Thyroid gland (tissue), 4 donors: ENCODE measurements at regions not wholly inside any gene's neighbourhood (a gene's known extent, or its start where the extent isn't known, plus 50 kb on each side); places are given as distances from the start of the nearest gene placed in this dataset.

Experiments used
- DNase-seq, 2 donors: peaks; one replicate each; pipeline ENCODE4 v3.0.0-alpha.2; 2019
- H3K27ac ChIP-seq, 3 donors: fragments of 200-600 bp; sonication (generic); 1 replicate in 2 of 3; 2 replicates in 1 of 3; pipeline ENCODE4 v1.5.1; 2016 to 2019; ENCODE audit warnings: mild to moderate bottlenecking in 1 of 3, moderate library complexity in 1 of 3
- H3K27me3 ChIP-seq: fragments of 200-600 bp; sonication (generic); one replicate; pipeline ENCODE4 v1.5.1; 2019
- H3K36me3 ChIP-seq, 2 donors: fragments of 200-600 bp; sonication (generic); one replicate each; pipeline ENCODE4 v1.5.1; 2016 to 2019
- H3K4me1 ChIP-seq, 2 donors: fragments of 200-600 bp; sonication (generic); one replicate each; pipeline ENCODE4 v1.5.1; 2017 to 2019
- H3K4me3 ChIP-seq, 3 donors: fragments of 200-600 bp; sonication (generic); replicated peaks in 1 of 3; 1 replicate in 2 of 3; 2 replicates in 1 of 3; pipeline ENCODE4 v1.5.1; 2016; ENCODE audit warnings: mild to moderate bottlenecking in 1 of 3
- H3K9me3 ChIP-seq: fragments of 200-600 bp; sonication (generic); one replicate; pipeline ENCODE4 v1.5.1; 2017
- CTCF ChIP-seq, 6 experiments: fragments of 200-600 bp in 3 of 6; fragments of 450-650 bp in 3 of 6; sonication (generic) in 3 of 6; IDR thresholded peaks; one replicate each; pipeline ENCODE4 v1.5.1; 2016 to 2019; ENCODE audit warnings: antibody characterized with exemption in 6 of 6, mild to moderate bottlenecking in 2 of 6, inconsistent platforms in 1 of 6, moderate library complexity in 1 of 6
- POLR2A ChIP-seq, 2 donors: fragments of 450-650 bp; IDR thresholded peaks; one replicate each; pipeline ENCODE4 v1.6.1; 2017; ENCODE audit warnings: antibody characterized with exemption in 2 of 2, mild to moderate bottlenecking in 2 of 2, moderate library complexity in 1 of 2
- WGBS, 2 donors: methylation state at CpG; one replicate each; pipeline ENCODE4 v1.1.5; 2017; 5-methylcytosine and 5-hydroxymethylcytosine counted together
- intact Hi-C: fragments of 100-400 bp; cut with DNase I; formaldehyde crosslinking; loops from one replicate; pipeline ENCODE4 v1.15.1; 2023

- no peaks in the 10 kb centered on the region for H3K4me1 ChIP-seq
- no peak for DNase-seq
- H3K27ac ChIP-seq = no peak overlapping the region
- H3K9me3 ChIP-seq = no peaks in the 10 kb centered on the region
- 81 to 85% methylated on average over 3 of the region's 3 CpGs for WGBS, 2 donors
- H3K4me3 ChIP-seq = no peak overlapping the region
- no peaks in the 10 kb centered on the region for H3K36me3 ChIP-seq
- H3K27me3 ChIP-seq = no peaks in the 10 kb centered on the region
- TF ChIP-seq CTCF (IDR thresholded peaks at IDR 0.05) (no peak), POLR2A (IDR thresholded peaks at IDR 0.05) (no peak)
- intact Hi-C loops = no loop called here
Measured at GRCh38 chr16:80199614-80200013, 341.2 kb upstream of the DYNLRB2 start.

GRCh38 chr16:80198311-80199299 lies 342.2 kb upstream of the DYNLRB2 start:
- no peak for DNase-seq
- 57 to 67% methylated on average over 7 of the region's 7 CpGs for WGBS, 2 donors
- H3K4me1 ChIP-seq = no peaks in the 10 kb centered on the region
- no peak for TF ChIP-seq POLR2A (IDR thresholded peaks at IDR 0.05)
- no peak for TF ChIP-seq CTCF (IDR thresholded peaks at IDR 0.05)
- H3K9me3 ChIP-seq = no peaks in the 10 kb centered on the region
- no peak overlapping the region for H3K27ac ChIP-seq
- no peaks in the 10 kb centered on the region for H3K36me3 ChIP-seq
- H3K4me3 ChIP-seq = no peak overlapping the region
- intact Hi-C loops = no loop called here
- H3K27me3 ChIP-seq = no peaks in the 10 kb centered on the region

GRCh38 chr16:80197741-80198201 lies 343.0 kb upstream of the DYNLRB2 start:
- H3K27ac ChIP-seq = no peak overlapping the region
- H3K27me3 ChIP-seq = no peaks in the 10 kb centered on the region
- TF ChIP-seq POLR2A (IDR thresholded peaks at IDR 0.05) (no peak), CTCF (IDR thresholded peaks at IDR 0.05) (no peak)
- no peak overlapping the region for H3K4me3 ChIP-seq
- no peak for DNase-seq
- intact Hi-C loops = no loop called here
- no peaks in the 10 kb centered on the region for H3K4me1 ChIP-seq
- no peaks in the 10 kb centered on the region for H3K36me3 ChIP-seq
- no peaks in the 10 kb centered on the region for H3K9me3 ChIP-seq
- WGBS, 2 donors = 54 to 59% methylated on average over 4 of the region's 4 CpGs

GRCh38 chr16:80191928-80192327 lies 348.9 kb upstream of the DYNLRB2 start:
- intact Hi-C loops = no loop called here
- 86 to 88% methylated on average over 3 of the region's 3 CpGs for WGBS, 2 donors
- H3K4me3 ChIP-seq = no peak overlapping the region
- no peaks in the 10 kb centered on the region for H3K36me3 ChIP-seq
- no peak overlapping the region for H3K27ac ChIP-seq
- no peaks in the 10 kb centered on the region for H3K27me3 ChIP-seq
- no peaks in the 10 kb centered on the region for H3K4me1 ChIP-seq
- no peaks in the 10 kb centered on the region for H3K9me3 ChIP-seq
- DNase-seq = no peak
- TF ChIP-seq POLR2A (IDR thresholded peaks at IDR 0.05) = no peak
- no peak for TF ChIP-seq CTCF (IDR thresholded peaks at IDR 0.05)

GRCh38 chr16:80189476-80190175 lies 351.2 kb upstream of the DYNLRB2 start:
- Histone ChIP-seq H3K4me1 (no peaks in the 10 kb centered on the region), H3K4me3 (no peak overlapping the region), H3K27me3 (no peaks in the 10 kb centered on the region), H3K27ac (no peak overlapping the region), H3K9me3 (no peaks in the 10 kb centered on the region), H3K36me3 (no peaks in the 10 kb centered on the region)
- intact Hi-C loops = no loop called here
- no peak for TF ChIP-seq POLR2A (IDR thresholded peaks at IDR 0.05)
- no peak for TF ChIP-seq CTCF (IDR thresholded peaks at IDR 0.05)
- WGBS, 2 donors = 82 to 86% methylated on average over 7 of the region's 7 CpGs
- no peak for DNase-seq
